GM18951 (cell line): ENCODE measurements at regions not wholly inside any gene's neighbourhood (a gene's known extent, or its start where the extent isn't known, plus 50 kb on each side); places are given as distances from the start of the nearest gene placed in this dataset.

ENCODE experiments used
- POLR2A ChIP-seq: IDR thresholded peaks from 4 replicates; pipeline ENCODE4 v1.6.1; 2011; ENCODE audit warnings: mild to moderate bottlenecking; ENCODE audit not compliant: insufficient read length, insufficient read depth; ENCODE audit errors: extremely low read depth
- in situ Hi-C: fragments of 300-500 bp; cut with MboI; formaldehyde crosslinking; loops from one replicate; pipeline ENCODE4 v1.12.0; 2022; ENCODE audit warnings: low sequenced_read_pairs, mixed read lengths, inconsistent platforms; ENCODE audit not compliant: unreplicated experiment

DNA sequence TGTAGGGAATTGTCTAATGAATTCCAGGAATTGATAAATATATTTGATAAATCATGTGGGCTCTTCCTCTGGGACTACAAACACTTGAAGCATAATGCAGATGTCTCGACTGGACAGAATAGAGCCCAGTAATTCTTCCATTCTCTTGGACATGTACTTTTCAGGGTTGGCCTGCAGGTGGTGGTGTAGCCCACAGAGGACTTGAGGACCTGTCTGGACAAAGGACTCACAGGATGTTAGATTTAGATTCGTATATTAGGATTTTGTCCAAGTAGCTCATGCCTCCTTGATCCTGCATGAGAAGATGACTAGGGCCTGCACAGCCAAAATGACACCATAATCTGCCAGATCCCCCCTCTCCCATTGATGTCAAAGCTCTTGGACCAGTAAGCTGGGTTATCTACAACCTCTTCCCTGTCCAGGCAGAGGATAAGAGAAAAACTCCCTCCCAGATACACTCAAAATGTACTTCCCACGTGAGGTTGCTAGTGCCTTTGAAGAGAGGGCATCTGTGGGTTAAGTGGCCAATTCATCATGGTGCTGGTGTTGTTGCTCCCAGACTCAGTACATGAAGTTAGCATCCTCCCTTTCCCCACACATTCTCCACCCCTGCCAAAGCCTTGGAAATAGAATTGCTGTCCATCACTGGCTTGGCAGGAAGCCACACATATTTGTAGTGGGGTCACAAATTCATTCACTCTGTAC, 88.6 kb upstream of the ZNF280D start:
- no peak for TF ChIP-seq POLR2A
- in situ Hi-C loops = loop anchor here (10.0 to 25.0 kb wide), 4 partner anchors 323 to 715 kb away; no protein-coding TSS in a partner anchor

DNA sequence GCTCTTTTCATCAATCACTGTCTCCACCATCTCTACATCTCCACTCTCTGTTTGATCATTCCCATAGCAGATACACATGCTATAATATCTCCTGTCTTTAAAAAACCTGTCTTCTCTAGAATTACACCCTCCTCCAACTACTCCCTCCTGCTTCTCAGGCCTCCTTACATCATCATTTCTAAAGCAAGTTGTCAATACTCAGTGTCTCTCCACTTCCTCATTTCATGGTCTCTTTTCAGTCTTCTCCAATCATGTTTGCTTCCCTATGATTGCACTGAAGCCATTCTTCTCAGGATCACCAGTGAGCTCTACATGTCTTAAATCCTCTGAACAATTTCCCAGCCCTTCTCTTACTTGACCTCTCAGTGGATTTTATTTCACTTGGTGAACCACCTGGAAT, 87.0 kb upstream of the ZNF280D start:
- in situ Hi-C loops = loop anchor here (10.0 to 25.0 kb wide), 4 partner anchors 324 to 717 kb away; no protein-coding TSS in a partner anchor

DNA sequence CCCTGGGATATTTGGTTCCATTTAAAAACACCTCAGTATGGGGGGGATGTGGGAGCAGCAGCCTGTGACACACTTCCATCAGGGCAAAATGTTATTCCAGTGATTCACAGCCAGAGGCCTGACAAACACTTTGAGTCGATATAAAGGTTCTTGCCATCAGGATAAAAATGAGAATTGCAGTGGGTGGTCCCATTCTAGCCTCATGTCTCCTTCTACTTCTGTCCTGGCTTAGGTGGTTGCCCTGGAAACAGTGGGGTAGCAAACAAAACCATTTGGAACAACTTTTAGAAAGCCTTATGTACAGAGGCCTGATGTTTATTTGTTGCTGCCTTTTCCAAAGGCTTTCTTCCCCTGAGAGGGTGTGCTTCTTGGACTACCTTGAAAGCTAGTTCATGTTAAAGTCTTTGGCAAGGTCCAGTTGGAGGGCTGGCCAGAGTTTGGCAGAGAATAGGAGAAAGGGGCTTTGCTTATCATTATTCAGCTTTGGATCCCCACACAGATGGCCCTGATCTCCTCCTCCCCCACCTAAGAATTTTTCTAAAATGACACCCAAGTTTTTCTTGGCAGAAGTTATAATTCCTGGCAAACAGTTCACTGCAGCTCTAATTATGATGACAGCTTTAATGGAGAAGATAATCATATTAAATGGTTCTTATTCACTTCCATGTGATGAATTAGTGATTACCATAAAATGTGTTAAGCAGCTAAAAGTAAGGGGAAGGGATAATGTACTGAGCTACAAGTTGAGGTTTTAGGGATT, 84.2 kb upstream of the ZNF280D start:
- in situ Hi-C loops = loop anchor here (25.0 kb wide), 3 partner anchors 330 to 720 kb away; no protein-coding TSS in a partner anchor
- TF ChIP-seq POLR2A = no peak

More for the DNA sequence above, 87.0 kb upstream of the ZNF280D start:
- no peak for TF ChIP-seq POLR2A

DNA sequence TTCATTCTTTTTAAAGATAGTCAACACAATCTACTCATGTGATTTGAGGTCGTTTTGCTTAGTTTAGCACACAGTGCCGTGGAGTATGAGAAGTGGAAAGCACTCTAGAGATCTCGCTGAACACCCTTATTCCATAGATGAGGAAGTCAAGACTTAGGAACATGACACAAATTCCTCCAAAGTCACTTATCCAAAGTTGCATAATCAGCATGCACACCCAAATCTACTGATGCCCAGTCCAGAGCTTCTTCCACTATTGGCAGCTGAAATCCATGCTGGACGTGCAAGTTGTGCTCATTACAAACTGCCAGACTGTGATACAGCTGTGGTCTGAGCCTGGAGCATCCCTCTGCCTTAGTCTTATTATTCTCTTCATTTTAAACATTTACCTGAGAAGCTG, 83.5 kb upstream of the ZNF280D start:
- no peak for TF ChIP-seq POLR2A
- in situ Hi-C loops = loop anchor here (25.0 kb wide), 3 partner anchors 329 to 721 kb away; no protein-coding TSS in a partner anchor

DNA sequence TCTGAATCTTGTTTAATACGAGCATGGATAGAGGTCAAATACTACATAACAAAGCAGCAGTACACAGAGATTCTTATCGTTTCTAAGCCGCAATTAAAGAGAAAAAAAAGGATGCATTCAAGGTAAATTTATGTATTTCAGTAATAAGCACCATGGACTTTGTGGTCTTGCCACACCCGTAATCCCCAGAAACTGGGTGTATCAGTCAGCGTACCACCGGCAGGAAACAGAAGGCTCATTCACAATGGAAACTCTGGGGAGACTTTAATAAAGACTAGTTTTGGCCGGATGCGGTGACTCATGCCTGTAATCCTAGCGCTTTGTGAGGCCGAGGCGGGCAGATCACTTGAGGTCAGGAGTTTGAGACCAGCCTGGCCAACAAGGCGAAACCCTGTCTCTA, 81.9 kb upstream of the ZNF280D start:
- TF ChIP-seq POLR2A = no peak
- in situ Hi-C loops = loop anchor here (25.0 kb wide), 3 partner anchors 328 to 722 kb away; no protein-coding TSS in a partner anchor

DNA sequence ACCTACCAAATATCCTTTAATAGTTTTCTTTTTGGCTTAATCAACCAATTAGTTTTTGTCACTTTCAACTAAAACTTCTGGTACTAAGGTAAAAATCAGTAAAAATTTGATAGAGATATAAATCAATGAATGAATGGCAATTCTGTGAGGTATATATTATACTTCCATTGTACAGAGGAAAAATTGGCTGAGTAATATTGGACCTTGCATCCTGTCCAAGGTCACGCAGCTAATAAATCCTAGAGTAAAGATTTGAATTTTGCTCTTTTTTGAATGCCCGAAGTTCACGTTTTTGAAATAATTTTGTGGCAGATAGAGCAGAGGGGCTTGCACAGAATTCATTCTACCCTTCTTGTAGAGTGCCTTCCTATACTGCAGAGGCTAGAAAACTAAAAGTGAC, 81.1 kb upstream of the ZNF280D start:
- in situ Hi-C loops = loop anchor here (25.0 kb wide), 3 partner anchors 327 to 723 kb away; no protein-coding TSS in a partner anchor
- TF ChIP-seq POLR2A = no peak

DNA sequence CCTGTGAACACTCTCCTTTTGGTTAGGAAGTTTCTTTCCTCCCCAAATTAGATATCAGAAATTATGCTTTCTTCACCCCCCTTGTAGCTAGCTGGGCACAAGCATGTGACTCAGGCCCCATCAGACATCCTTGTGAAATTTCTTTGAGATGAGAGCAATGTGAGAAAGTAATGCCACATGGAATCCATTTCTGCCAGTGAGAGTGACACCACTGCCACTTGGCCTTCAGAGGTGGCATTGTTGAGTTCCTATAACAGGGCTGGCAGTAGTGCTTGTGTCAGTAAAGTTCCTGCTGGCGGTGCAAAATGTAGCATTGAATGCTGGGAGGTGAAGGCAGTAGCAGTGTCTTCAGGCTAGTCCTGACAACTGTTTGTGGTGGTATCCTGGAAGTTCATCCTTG, 80.7 kb upstream of the ZNF280D start:
- TF ChIP-seq POLR2A = no peak
- in situ Hi-C loops = loop anchor here (25.0 kb wide), 3 partner anchors 327 to 723 kb away; no protein-coding TSS in a partner anchor

DNA sequence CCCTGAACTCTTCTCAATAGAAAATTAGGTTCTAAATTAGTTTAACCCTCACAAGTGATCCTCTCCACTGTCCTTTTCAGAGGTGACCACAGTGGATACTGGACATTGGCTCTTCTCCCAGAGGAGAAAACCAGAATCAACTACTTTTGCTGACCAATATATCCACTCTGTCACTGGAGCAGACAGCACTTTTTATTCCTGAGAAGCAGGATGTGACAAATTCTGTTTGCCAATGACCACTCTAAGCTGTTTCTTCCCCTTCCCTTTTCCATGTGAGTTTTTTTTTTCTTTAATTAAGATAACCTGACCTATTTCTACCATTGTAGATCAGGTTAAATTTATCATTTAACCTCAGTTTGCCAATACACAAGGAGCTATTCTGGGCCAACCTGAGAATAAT, 79.7 kb upstream of the ZNF280D start:
- in situ Hi-C loops = loop anchor here (25.0 kb wide), 3 partner anchors 326 to 724 kb away; no protein-coding TSS in a partner anchor
- TF ChIP-seq POLR2A = no peak

DNA sequence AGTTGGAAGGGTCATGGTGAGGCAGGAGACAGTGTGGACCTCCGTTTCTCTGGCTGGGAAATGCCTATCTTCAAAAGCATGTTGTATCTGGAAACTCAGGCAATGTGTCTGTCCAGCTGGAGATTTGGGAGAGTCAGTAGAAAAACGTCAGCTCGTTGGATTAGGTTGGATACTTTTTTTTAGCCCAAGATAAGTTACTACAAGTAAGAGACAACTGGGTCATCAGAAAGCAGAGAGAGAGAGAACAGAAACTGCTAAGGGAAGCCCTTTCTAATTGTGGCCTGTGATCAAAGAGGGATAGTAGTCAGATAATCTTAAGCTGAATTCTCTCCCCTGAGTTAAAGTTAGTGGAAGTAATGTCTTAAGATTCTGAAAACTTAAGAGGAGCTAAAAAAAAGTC, 78.9 kb upstream of the ZNF280D start:
- TF ChIP-seq POLR2A = no peak
- in situ Hi-C loops = loop anchor here (25.0 kb wide), 3 partner anchors 325 to 725 kb away; no protein-coding TSS in a partner anchor

DNA sequence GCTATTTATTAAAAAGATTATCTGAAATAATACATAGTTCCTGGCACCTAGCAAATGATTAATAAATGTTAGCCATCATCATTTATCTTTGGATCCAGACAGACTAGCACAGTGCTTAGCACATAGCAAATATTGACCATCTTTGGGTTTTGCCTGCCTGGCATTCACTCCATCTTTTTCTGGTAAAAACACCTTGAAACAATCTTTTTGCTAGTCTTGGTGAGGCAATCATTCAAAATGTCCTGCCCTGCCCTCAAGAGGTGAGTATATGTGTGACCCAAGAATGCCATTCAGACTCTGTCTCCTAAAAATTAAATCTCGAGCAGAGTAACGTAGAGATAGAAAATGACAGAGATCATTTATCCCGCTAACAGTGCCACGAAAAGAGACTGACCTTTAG, 78.3 kb upstream of the ZNF280D start:
- TF ChIP-seq POLR2A = no peak
- in situ Hi-C loops = loop anchor here (25.0 kb wide), 3 partner anchors 324 to 726 kb away; no protein-coding TSS in a partner anchor

DNA sequence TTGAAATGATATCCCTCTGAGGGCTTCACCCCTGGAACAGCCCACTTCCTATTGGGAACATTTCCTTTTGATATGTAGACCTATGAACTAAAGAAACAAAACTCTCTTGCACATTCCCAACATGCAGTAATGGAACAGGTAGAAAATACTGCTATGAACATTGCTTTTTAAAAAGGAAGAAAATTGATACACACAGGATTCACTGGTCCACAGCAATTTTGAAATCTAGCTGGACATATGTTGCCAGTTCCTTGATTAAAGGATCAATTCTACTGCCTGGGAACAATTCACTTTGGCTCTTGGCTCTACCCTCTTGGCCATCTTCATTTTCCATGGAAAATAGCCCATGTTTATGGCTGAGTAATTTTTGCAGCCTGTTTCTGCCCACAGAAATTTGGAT, 74.9 kb upstream of the ZNF280D start:
- in situ Hi-C loops = loop anchor here (25.0 kb wide), 3 partner anchors 321 to 729 kb away; no protein-coding TSS in a partner anchor
- TF ChIP-seq POLR2A = no peak

DNA sequence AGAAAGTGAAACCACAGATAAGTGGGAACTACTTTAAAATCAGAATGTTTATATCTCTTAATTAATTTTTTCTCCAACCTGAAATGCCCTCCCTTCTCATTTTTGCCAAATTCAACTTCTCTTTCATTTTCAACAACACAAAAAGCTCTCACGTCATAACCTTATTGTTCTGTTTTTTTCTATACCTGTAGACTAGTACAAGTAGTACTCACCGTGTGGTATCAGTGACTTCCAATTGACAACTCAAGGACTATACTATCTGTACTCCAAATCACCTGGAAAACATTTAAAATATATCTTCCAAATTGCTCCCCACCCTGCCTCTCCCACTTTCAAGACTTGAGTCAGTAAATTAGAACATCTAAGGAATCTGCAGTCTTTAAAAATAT, 72.8 kb upstream of the ZNF280D start:
- no peak for TF ChIP-seq POLR2A
- in situ Hi-C loops = loop anchor here (25.0 kb wide), 3 partner anchors 319 to 731 kb away; no protein-coding TSS in a partner anchor
